ENCODE measurements at regions not wholly inside any gene's neighbourhood (a gene's known extent, or its start where the extent isn't known, plus 50 kb on each side); places are given as distances from the start of the nearest gene placed in this dataset.

DNA sequence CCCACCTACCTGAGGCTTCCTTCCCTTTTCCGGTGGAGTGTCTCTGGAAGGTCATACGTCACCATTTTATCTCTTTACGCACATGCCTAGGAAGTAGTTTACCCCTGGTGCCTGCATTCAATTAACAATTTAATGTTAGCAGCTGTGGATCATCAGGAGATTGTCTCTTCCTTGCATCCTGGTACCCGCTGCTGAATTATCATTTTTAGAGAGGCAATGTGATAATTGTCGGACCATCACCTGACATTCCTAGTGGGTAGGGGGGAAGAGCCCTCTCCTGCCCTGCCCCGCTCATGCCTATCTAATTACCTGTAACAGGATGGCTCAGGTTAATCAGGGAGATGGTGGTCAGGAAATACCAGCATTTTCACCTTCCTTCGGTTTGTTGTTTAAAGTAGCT is 863.6 kb downstream of the RPA4 start:
- Histone ChIP-seq H3K4me3 (ENCODE audit: insufficient read depth, low read depth, low read length) (no peak overlapping the region), H2AK5ac (ENCODE audit: low read depth, low read length) (no peak overlapping the region), H3K79me1 (ENCODE audit: low read depth in 1 of 2, low read length in 2 of 2) (no peaks in the 10 kb centered on the region), H3K9ac (ENCODE audit: low read depth, low read length) (no peak overlapping the region), H3K18ac (ENCODE audit: low read depth, low read length) (no peak overlapping the region), H2AFZ (replicated peaks; ENCODE audit: low read length, poor library complexity) (no peak overlapping the region), H4K91ac (ENCODE audit: insufficient read depth, low read depth, low read length) (no peak overlapping the region), H2BK20ac (ENCODE audit: low read depth, low read length) (no peak overlapping the region), H3K14ac (replicated peaks; ENCODE audit: low read depth, low read length) (no peak overlapping the region), H3K36me3 (ENCODE audit: control insufficient read depth, insufficient read depth, low read length) (no peaks in the 10 kb centered on the region), H4K20me1 (ENCODE audit: insufficient read depth, low read length) (no peaks in the 10 kb centered on the region), H3K27ac (ENCODE audit: insufficient read depth, low read length) (no peak overlapping the region), H3K27me3 (ENCODE audit: control insufficient read depth, insufficient read depth, low read length) (peaks cover 2% of the 10 kb centered on the region; the same call in 1 of the 2 replicates), H3K4me2 (ENCODE audit: low read depth, low read length) (no peak overlapping the region), H3K23ac (ENCODE audit: low read depth, low read length) (no peak overlapping the region), H3K4ac (ENCODE audit: low read depth, low read length) (no peak overlapping the region), H3K56ac (ENCODE audit: extremely low read depth, insufficient read depth, low read length) (no peak overlapping the region), H3K9me1 (ENCODE audit: insufficient read depth, low read length) (no peaks in the 10 kb centered on the region), H2BK120ac (ENCODE audit: low read depth, low read length) (no peak overlapping the region), H4K8ac (ENCODE audit: low read depth in 2 of 2, low read length in 2 of 2) (no peak overlapping the region), H2AK9ac (replicated peaks; ENCODE audit: low read depth, low read length, poor library complexity) (no peak overlapping the region), H3K4me1 (ENCODE audit: control insufficient read depth, insufficient read depth, low read length) (no peaks in the 10 kb centered on the region), H2BK15ac (ENCODE audit: low read depth, low read length) (no peak overlapping the region), H4K5ac (ENCODE audit: low read depth, low read length) (no peak overlapping the region), H2BK5ac (ENCODE audit: low read depth, low read length, poor library complexity, severe bottlenecking) (no peak overlapping the region), H3K9me3 (ENCODE audit: control insufficient read depth, insufficient read depth, low read length) (no peaks in the 10 kb centered on the region)
- intact Hi-C loops (cut with micrococcal nuclease), result no loop called here
- in situ Hi-C loops (cut with MboI; ENCODE audit: low sequenced_read_pairs), result no loop called here
- WGBS, 2 experiments (ENCODE audit: extremely low coverage in 2 of 2, insufficient read length in 1 of 2), result no CpG with 5 or more reads among the region's 7 CpGs
- POLR2A ChIA-PET (ENCODE audit: unreplicated experiment), result no interaction called here
- CTCF ChIA-PET, result no interaction called here
- dilution Hi-C loops (cut with HindIII; ENCODE audit: low sequenced_read_pairs, unreplicated experiment), result no loop called here
- DNase-seq (no peak), ATAC-seq (ENCODE audit: low read depth) (no peak)
- TF ChIP-seq FOS (IDR thresholded peaks at IDR 0.05; ENCODE audit: low read depth, low read length), result no peak
- no peak for TF ChIP-seq ELK1 (IDR thresholded peaks at IDR 0.05; ENCODE audit: borderline replicate concordance, low read depth, low read length)
- no peak for TF ChIP-seq CHD1 (IDR thresholded peaks at IDR 0.05; ENCODE audit: low read depth, low read length)
- no peak for TF ChIP-seq POLR2A (IDR thresholded peaks at IDR 0.05; ENCODE audit: low read depth, low read length)
- TF ChIP-seq MXI1 (IDR thresholded peaks at IDR 0.05; ENCODE audit: borderline replicate concordance, low read depth, low read length), result no peak
- no peak for TF ChIP-seq CTCF (conservative IDR thresholded peaks at IDR 0.05; ENCODE audit: low read depth, low read length)
- no peak for TF ChIP-seq MAFK (IDR thresholded peaks at IDR 0.05; ENCODE audit: low read depth, low read length)
- no peak for TF ChIP-seq SMC3 (IDR thresholded peaks at IDR 0.05; ENCODE audit: low read depth, low read length)
- TF ChIP-seq MAZ (IDR thresholded peaks at IDR 0.05; ENCODE audit: borderline replicate concordance, low read depth, low read length), result no peak
- no peak for TF ChIP-seq BHLHE40 (IDR thresholded peaks at IDR 0.05; ENCODE audit: low read depth, low read length)
- TF ChIP-seq USF2 (IDR thresholded peaks at IDR 0.05; ENCODE audit: low read depth, low read length), result no peak
- no peak for TF ChIP-seq RCOR1 (IDR thresholded peaks at IDR 0.05; ENCODE audit: insufficient replicate concordance, low read length)
- TF ChIP-seq CEBPB (IDR thresholded peaks at IDR 0.05; ENCODE audit: low read depth, low read length), result no peak
- no peak for TF ChIP-seq RAD21 (IDR thresholded peaks at IDR 0.05; ENCODE audit: low read length)
- no peak for TF ChIP-seq NFE2L2 (IDR thresholded peaks at IDR 0.05; ENCODE audit: low read depth, low read length)
- no peak for TF ChIP-seq RFX5 (IDR thresholded peaks at IDR 0.05; ENCODE audit: low read depth, low read length)
- no TSS peak for BruUV-seq (replicated peaks)
